Limb (tissue), 2 donors: ENCODE measurements at regions not wholly inside any gene's neighbourhood (a gene's known extent, or its start where the extent isn't known, plus 50 kb on each side); places are given as distances from the start of the nearest gene placed in this dataset.
"Not testable (repeated sequence)": the region's sequence is repeated elsewhere in the genome, so short reads cannot be mapped to it uniquely, and the experiment has no call there.

Source experiments
- DNase-seq, 2 donors: peaks; one replicate each; pipeline ENCODE4 v3.0.0-alpha.2; 2016; ENCODE audit errors: extremely low spot score in 2 of 2

DNA sequence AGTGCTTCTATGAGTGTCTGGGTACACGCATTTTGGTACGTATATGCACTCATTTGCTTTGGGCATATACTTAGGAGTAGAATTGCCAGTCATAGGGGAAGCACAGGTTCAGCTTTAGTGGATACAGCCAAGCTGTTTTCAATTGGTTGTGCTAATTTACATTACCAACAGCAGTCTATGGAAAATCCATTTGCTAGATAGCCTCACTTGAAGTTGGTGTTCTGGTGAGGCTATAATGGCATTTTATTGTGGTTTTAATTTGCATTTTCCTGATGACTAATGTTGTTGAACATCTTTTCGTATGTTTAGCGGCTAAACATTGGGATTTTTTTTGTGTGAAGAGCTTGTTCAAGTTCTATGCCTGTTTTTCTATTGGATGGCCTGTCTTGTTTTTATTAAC is 76.8 kb upstream of the ANKH start:
- DNase-seq = no peak

DNA sequence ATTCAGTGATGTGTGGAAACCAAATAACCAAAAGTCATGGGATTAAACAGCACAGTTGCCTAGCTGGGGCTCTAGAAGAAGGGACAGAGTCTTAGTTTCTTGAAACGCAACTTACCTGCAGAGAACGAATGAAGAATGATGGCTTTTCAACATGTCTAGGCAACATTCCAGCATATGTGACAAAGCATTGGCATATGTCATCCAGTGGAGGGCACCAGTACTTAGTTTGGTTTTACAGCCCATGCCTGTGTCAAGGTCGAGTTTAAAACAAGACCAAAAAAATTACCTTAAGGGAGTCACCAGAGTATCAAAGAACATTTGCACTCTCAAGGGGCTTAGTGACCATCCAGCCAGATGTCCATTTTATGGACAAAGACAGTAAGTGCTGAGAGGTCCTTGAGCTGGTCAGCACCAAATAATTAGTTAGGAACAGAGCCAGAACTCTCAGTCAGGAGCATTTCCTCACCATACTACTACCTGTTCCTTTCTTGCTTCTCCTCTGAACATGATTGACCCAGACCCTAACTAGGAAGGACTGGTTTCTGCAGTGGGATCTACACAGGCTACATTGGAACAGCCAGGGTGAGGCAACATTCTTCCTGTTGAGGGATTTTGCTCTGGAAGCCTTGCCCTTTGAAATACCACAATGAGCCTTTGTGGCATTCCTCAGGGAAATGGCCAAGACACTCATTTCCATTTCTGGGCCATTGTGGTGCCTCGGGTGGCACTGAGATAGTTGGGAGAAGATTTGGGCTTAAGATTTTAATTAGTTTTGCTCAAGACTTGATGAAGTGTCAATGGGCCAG is 75.4 kb upstream of the ANKH start:
- DNase-seq = no peak

DNA sequence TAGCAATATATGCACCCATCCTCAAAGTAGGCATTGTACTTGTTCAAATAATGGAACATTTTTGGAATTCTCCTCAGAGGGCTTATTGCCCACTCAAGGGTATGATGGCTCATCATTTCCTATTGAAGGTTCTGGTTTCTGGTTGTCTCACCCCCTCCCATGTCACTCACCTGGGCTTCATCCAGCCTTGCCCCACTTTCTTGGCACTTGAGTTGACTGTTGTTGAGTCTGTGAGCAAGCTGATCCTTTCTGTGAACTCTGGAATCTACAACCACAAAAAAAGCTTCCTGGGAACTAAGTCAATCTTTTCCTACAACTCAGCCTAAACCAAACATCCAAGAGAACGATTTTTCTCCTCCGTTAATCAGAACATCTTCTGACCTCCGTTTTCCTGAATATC is 73.9 kb upstream of the ANKH start:
- DNase-seq = no peak

DNA sequence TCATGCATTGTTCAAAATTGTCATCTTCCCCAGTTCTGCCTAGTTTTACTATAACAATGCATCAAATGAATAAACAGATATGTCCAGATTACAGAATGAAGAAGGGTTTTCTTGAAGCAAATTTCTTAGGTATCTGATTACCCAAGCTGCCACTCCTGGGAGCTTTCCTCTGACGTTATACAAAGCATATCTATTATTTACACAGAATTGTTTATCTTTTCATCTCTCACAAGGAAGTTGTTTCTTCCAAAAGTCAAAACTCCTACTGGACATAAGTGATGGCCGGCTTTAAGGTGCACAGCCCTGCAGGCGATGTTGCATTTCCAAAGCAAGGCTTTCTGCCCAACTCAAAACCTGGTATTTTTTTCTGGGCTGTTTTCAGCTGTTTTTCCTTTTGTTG is 73.4 kb upstream of the ANKH start:
- DNase-seq = no peak

DNA sequence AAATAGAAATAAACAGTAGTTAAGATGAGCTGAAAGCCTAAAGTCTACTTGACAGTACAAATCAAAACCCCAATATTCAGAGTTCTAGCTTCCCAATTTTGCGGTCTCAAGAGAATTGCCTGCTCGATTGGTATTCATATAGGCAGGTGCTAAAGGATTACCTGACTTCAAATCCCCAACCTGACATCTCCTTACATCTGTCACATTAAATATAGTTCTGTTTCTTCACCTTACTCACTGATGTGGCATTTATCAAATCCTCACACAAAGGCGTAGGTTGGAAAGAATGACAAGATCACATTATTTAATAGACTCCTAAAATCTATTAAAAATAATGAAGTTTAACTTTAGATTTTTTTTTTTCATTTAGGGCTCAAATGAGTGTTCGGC is 72.8 kb upstream of the ANKH start:
- DNase-seq = no peak

DNA sequence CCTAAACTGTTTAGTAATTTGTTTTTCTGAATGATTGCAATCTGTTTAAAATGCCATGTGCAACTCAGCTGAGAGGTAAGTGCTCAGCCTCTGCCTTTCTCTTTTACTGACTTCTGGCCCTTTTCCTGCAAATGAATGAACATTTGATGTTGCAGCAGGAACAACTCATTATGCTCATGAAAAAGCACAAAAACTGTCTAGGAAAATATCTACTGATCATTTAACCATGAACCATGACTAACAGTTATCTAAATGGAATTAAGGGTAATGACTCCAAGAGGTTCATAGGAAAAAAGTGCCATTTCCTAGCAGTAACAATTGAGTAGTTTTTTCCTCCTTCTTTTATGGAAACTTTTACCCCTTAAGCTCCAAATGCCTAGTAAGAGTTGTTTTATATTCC is 70.6 kb upstream of the ANKH start:
- no peak for DNase-seq

DNA sequence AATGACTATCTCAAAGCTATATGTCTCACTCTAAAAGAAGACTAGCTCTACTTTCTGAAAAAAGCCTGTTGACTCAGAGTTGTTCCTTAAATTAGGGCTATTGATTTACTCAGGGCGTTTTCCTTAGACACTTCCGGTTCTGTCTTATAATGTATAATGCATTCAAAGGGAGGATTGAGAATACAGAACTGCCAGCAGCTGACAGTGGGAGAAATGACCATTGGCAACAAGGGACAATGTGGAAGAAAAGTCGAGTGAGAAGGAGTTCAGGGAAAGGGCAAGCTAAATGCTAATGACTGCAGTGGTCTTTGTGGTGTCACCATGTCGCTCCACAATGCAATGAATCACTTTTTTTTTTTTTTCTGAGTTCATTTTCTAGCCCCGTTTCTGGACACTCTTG is 65.7 kb upstream of the ANKH start:
- DNase-seq = no peak

DNA sequence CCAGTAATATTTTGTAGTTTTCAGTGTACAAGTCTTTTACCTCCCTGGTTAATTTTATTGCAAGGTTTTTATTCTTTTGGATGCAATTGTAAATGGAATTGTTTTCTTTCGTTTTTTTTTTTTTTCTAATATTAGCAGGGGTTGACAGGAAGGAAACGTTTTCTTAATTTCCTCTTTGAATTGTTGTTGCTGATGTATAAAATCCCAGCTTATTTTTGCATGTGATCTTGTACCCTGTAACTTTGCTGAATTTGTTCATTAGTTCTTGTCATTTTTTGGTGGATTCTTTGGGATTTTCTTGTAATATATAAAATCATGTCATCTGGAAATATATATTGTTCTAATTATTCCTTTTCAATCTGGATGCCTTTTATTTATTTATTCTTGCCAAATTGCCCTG is 65.0 kb upstream of the ANKH start:
- no peak for DNase-seq

DNA sequence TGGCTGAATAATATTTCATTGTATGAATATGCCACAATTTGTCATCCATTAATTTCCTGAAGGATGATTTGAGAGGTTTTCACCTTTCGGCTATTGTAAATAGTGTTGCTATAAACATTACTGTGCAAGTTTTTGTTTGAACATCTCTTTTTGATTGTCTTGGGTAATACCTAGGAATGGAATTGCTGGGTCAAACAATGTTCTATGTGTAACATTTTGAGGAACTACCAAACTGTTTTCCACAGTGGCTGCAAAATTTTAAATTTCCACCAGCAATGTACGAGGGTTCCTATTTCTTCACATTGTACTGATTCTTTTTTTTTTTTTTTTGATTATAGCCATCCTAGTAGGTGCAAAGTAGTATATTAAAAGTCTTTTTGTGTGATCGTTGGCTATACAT is 63.8 kb upstream of the ANKH start:
- no peak for DNase-seq

DNA sequence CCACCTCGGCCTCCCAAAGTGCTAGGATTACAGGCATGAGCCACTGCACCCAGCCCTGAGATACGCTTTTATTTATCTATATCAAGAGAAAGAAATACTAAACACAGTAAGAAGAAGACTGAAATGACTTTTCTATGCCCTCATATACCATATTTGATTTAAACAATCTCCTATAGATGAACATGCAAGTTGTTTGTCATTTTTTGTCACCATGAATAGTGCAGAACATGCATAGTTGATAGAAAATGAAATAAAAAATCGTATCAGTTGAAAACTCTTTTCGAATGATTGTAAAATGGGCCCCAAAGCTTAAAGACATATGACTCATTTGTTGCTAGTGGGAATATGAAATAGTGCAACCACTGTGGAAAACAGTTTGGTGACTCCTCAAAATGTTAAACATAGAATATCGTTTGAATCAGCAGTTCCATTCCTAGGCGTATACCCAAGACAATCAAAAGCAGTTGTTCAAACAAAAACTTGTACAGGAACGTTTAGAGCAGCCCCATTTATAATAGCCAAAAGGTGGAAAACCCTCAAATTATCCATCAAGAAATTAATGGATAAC is 61.4 kb upstream of the ANKH start:
- no peak for DNase-seq

DNA sequence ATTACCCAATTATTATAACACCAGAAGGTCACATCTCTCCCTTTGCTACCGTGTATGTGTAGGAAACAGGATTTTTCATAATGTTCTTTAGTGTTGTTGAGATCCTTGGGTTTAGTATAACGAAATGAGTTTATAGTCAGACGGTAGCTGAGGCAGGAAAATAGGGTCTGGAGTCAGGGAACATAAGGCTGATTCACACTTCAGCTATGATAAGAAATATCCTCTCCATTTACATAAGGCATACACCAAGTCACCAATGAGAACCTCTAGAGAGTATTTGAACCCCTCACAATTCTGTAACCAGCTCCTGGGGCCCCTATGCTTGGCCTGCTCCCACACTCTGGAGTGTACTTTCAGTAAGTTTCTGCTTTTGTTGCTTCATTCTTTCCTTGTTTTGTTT is 58.9 kb upstream of the ANKH start:
- DNase-seq = no peak

DNA sequence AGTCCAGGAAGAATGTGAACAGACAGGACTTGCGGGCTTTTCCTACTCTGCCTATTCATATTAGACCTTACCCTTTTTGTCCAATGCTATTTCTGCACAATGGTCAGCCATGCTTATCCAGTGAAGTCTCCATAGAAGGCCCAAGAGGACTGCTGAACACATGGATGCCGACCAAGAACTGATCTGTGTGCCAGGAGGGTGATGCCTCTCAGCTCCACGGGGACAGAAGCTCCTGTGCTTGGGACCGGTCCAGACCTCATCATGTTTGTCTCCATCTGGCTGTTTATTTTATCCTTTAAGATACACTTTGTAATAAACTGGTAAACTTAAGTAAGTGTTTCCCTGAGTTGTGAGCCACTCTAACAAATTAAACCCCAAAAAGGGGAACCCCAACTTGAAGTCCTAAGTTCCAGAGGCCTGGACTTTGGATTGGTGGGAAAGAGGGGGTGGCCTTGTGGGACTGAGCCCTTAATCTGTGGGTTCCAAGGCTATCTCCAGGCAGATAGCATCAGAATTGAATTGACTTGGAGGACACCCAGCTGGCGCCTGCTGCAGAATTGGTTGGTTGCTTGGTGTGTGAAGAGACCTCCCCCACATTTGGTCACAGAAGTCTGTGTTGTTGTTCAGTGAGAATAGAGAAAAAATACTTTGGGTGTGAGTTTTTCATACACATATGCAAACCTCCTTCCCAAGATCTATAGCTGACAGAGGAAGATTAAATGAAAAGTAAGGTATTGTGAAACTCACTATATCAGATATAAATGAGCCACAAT is 57.9 kb upstream of the ANKH start:
- no peak for DNase-seq

DNA sequence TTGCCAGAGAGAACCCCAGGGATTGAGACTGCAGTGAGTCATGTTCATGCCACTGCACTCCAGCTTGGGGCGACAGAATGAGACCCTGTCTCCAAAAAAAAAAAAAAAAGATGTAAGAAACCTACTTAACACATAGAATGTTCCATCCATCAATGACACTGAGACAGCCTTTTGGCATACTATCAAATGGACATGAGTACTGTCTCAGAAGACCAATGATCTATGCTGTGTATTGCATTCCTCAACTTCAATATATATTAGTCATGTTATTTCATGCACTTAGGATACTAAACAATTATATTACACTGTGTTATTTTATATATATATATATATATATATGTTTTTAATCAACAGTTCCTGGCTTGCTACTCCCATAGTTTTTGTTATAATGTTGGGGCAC is 57.1 kb upstream of the ANKH start:
- DNase-seq = no peak

DNA sequence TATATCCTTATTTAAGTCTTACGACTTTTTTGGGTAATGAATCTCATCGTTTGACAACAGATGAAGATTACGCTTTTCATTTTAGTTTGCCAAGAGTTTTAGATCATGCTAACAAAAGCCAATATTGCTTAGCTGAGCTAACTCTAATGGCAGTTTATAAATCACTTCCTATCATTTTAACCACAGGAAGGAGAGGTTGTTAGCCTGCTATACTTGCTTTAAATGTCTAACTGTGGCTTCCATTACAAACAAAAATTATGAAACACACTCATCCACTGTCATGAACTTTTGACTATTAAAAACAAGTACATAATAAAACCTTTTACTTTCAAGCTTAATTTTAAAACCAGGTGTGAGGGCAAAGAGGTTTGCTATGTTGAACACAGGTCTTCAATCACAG is 53.7 kb upstream of the ANKH start:
- DNase-seq = no peak

DNA sequence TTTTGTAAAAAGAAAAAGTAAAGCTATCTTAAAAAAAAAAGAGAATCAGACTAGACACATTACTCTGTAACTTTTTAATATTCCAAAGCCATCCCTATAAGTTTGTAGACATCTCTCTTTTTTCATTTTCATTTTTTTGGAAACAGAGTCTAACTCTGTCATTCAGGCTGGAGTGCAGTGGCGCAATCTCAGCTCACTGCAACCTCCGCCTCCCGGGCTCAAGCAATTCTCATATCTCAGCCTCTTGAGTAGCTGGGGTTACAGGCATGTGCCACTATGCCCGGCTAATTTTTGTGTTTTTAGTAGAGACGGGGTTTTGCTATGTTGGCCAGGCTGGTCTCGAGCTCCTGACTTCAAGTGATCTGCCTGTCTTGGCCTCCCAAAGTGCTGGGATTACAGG is 51.4 kb upstream of the ANKH start:
- DNase-seq = not testable (repeated sequence)

DNA sequence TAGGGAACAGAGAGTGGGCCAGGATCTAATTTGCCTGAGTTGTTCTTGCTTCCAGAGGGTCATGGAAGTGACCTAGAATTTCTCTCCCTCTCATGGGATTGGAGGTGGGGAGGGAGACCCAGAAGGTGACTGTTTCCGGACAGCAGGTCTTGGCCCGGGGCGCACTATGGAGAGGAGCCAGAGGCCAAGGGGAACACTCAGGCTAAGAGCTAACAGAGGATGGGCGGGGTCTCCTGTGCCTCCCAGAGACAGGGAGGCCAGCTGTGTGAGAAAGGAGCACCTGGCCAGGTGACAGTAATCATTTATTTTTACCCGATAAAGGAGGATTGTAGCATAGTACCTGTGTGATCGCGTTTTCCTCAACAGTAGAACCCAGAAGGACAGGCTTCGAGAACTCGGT is 50.9 kb upstream of the ANKH start:
- no peak for DNase-seq
